ENCODE measurements at regions not wholly inside any gene's neighbourhood (a gene's known extent, or its start where the extent isn't known, plus 50 kb on each side); places are given as distances from the start of the nearest gene placed in this dataset.

DNA sequence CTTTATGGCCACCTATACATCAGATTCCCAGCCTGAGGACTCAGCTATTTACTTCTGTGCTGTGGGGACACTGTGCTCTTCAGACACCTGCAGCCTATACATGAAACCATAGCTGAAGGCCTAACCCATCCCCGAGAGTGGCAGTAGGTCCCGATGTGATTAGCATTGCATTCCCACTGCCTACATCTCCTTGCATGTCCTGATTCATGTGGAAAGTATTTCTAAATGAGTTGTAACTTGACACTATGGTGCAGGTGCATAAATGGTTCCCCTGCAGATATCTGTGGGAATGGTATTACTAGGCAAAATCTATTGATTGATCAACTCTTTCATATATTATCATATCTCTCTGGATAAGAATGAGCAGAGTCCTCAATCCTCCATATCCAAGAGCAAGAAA is 433.5 kb downstream of the DAD1 start:
- Histone ChIP-seq H3K4me3 (no peak overlapping the region), H3K9me3 (no peaks in the 10 kb centered on the region), H3K27me3 (no peaks in the 10 kb centered on the region), H3K36me3 (no peaks in the 10 kb centered on the region), H3K27ac (no peak overlapping the region), H3K4me1 (no peaks in the 10 kb centered on the region)
- no peak for TF ChIP-seq POLR2A (IDR thresholded peaks at IDR 0.05)
- TF ChIP-seq, protein P1, sequence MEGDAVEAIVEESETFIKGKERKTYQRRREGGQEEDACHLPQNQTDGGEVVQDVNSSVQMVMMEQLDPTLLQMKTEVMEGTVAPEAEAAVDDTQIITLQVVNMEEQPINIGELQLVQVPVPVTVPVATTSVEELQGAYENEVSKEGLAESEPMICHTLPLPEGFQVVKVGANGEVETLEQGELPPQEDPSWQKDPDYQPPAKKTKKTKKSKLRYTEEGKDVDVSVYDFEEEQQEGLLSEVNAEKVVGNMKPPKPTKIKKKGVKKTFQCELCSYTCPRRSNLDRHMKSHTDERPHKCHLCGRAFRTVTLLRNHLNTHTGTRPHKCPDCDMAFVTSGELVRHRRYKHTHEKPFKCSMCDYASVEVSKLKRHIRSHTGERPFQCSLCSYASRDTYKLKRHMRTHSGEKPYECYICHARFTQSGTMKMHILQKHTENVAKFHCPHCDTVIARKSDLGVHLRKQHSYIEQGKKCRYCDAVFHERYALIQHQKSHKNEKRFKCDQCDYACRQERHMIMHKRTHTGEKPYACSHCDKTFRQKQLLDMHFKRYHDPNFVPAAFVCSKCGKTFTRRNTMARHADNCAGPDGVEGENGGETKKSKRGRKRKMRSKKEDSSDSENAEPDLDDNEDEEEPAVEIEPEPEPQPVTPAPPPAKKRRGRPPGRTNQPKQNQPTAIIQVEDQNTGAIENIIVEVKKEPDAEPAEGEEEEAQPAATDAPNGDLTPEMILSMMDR (IDR thresholded peaks at IDR 0.05) = no peak
- WGBS (ENCODE audit: insufficient coverage, low coverage, low lambda C conversion rate, missing lambda C conversion rate) = 33% methylated on average over 1 of the region's 2 CpGs
- intact Hi-C loops (cut with DNase I) = no loop called here
- ATAC-seq (no peak), DNase-seq (no peak)

DNA sequence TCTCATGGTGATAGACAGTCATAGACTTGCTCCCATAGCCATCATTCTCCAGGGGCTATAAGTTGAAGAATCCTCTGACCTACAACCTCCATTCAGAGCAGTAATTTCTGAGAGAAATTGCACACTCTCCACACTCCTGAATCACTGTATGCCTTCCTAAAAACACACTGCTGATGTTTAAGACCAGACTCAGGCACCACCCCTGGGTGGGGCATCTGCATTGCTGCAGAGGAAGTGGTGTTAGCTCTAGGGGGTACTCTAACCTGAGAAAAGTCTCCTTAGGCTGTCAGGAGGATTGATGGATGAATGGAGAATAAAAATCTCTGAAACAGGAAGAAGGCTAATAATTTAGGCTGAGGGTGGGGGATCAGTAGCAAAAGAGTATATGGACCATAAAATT is 436.1 kb downstream of the DAD1 start:
- Histone ChIP-seq H3K4me3 (no peak overlapping the region), H3K27me3 (no peaks in the 10 kb centered on the region), H3K27ac (no peak overlapping the region), H3K4me1 (no peaks in the 10 kb centered on the region), H3K36me3 (no peaks in the 10 kb centered on the region), H3K9me3 (no peaks in the 10 kb centered on the region)
- intact Hi-C loops (cut with DNase I) = no loop called here
- ATAC-seq (no peak), DNase-seq (no peak)
- TF ChIP-seq POLR2A (IDR thresholded peaks at IDR 0.05) = no peak
- TF ChIP-seq, protein P1 (IDR thresholded peaks at IDR 0.05) = no peak

DNA sequence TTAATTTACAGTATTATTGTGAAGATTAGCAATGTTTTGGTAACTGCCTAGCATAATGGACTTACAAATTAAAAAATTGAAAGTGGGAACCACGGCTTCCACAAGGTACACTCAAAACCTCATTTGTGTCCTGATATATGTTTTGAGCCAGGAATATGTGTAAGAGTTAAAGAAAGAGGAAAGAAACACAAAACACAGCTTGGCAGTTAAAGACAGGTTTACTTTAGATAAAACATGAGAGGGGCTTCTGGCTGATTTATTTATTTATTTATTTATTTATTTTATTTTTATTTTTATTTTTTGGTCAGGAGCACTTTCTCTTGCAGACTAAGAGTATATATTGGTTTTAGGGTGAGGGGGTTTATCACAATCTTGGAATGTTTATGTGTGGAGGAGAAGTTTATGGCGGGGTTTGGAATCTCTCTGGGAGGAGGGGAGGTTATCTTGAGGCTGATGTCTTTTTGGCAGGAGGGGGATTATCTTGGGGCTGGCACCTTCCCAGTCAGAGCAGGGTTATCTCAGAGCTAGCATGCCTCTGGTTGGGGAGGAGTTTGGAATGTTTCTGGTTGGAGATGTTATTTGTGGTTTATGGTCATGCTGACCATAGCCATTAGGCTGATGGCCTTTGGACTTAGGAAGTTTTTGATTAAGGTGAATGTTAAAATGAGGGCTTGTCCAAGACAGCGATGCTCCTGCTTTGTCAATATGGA is 436.7 kb downstream of the DAD1 start:
- no peak for ATAC-seq
- WGBS (ENCODE audit: insufficient coverage, low coverage, low lambda C conversion rate, missing lambda C conversion rate) = 53% methylated on average over 2 of the region's 3 CpGs
- Histone ChIP-seq H3K4me3 (no peak overlapping the region), H3K27me3 (no peaks in the 10 kb centered on the region), H3K4me1 (no peaks in the 10 kb centered on the region), H3K27ac (no peak overlapping the region), H3K36me3 (no peaks in the 10 kb centered on the region), H3K9me3 (no peaks in the 10 kb centered on the region)
- intact Hi-C loops (cut with DNase I) = no loop called here
- no peak for DNase-seq
- TF ChIP-seq, protein P1 (IDR thresholded peaks at IDR 0.05) = no peak
- no peak for TF ChIP-seq POLR2A (IDR thresholded peaks at IDR 0.05)

DNA sequence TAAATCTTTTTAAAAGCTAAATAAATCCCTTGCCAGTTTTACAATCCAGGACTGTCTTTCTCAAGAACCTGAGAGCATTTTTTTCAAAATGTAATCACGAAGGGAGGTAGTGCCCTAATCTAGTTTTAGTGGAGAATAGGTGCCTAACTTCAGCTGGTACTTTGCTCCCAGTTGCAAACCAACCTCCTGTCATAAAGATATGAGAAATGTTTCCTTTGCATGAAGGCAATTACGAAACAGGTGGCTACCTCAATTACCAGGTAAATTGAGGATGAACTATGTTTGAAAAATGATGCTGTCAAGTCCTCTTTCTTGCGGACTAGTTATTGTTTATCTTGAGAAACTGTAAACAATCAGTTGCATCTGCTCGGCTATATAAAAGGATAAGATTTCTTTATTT is 437.9 kb downstream of the DAD1 start:
- Histone ChIP-seq H3K36me3 (no peaks in the 10 kb centered on the region), H3K4me3 (no peak overlapping the region), H3K27me3 (no peaks in the 10 kb centered on the region), H3K9me3 (no peaks in the 10 kb centered on the region), H3K4me1 (no peaks in the 10 kb centered on the region), H3K27ac (no peak overlapping the region)
- 54% methylated on average over 4 of the region's 4 CpGs for WGBS (ENCODE audit: insufficient coverage, low coverage, low lambda C conversion rate, missing lambda C conversion rate)
- ATAC-seq (no peak), DNase-seq (no peak)
- TF ChIP-seq, protein P1 (IDR thresholded peaks at IDR 0.05) = no peak
- TF ChIP-seq POLR2A (IDR thresholded peaks at IDR 0.05) = no peak
- intact Hi-C loops (cut with DNase I) = no loop called here

DNA sequence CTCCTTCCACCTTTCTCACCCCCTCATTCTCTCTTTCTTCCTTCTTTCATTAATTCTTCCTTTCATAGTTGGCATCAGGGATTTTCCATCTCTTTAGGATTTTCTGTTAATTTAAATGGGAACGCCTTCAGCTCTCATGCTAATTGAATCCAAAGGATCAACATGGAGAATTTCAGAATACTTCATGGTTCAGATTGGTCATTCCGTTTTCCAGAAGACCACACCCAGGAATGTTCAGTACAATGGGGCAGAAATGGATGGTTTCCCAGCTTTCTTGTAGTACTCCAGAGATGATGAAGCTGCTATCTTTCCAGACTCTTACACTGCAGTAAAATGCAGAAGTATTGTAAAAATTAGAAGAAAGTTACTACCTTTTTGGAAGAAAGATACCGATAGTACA is 440.0 kb downstream of the DAD1 start:
- ATAC-seq (no peak), DNase-seq (no peak)
- WGBS (ENCODE audit: insufficient coverage, low coverage, low lambda C conversion rate, missing lambda C conversion rate) = 63% methylated on average over 3 of the region's 3 CpGs
- Histone ChIP-seq H3K4me3 (no peak overlapping the region), H3K27ac (no peak overlapping the region), H3K27me3 (no peaks in the 10 kb centered on the region), H3K9me3 (no peaks in the 10 kb centered on the region), H3K4me1 (no peaks in the 10 kb centered on the region), H3K36me3 (no peaks in the 10 kb centered on the region)
- TF ChIP-seq POLR2A (IDR thresholded peaks at IDR 0.05) = no peak
- TF ChIP-seq, protein P1 (IDR thresholded peaks at IDR 0.05) = no peak
- intact Hi-C loops (cut with DNase I) = no loop called here
